Fibroblast of pulmonary artery (primary cell): ENCODE measurements at regions not wholly inside any gene's neighbourhood (a gene's known extent, or its start where the extent isn't known, plus 50 kb on each side); places are given as distances from the start of the nearest gene placed in this dataset.
"Not testable (repeated sequence)": the region's sequence is repeated elsewhere in the genome, so short reads cannot be mapped to it uniquely, and the experiment has no call there.

Experiments
- DNase-seq: peaks from one replicate; pipeline ENCODE4 v3.0.0-alpha.2; 2010; ENCODE audit warnings: low read depth
- H3K4me3 ChIP-seq: replicated peaks from 2 replicates; pipeline ENCODE4 v1.5.1; 2011; ENCODE audit warnings: low read depth, mild to moderate bottlenecking, control low read depth, low read length, moderate library complexity
- CTCF ChIP-seq: IDR thresholded peaks from 2 replicates; pipeline ENCODE4 v1.5.1; 2011; ENCODE audit warnings: mild to moderate bottlenecking, control low read depth, low read length, inconsistent platforms; ENCODE audit errors: missing control alignments

DNA sequence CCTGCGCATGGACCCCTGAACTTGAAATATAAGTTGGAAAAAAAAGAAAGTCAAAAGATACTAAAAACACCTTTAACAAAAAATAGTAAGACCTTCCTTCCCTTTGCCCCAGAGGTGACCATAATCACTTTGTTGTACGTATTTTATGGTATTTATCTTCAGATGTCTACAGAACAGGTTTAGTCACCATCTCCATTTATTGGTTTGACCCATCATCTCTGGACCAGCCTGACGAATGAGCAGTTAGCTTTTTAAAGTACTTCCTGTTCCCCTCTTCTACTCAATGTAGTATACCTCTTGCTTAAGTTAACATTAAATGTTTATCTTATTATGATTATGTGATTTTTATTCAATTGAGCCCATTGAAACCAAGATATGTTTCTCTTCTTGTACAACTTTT, 64.7 kb upstream of the CREB3L1 start:
- H3K4me3 ChIP-seq, result no peak overlapping the region
- DNase-seq, result no peak
- TF ChIP-seq CTCF, result no peak

GRCh38 chr11:46210856-46211255, 66.6 kb upstream of the CREB3L1 start:
- no peak overlapping the region for H3K4me3 ChIP-seq
- DNase-seq, result no peak
- TF ChIP-seq CTCF, result no peak

GRCh38 chr11:46210133-46210636, 67.3 kb upstream of the CREB3L1 start:
- peak; percentile 87 for DNase-seq
- no peak overlapping the region for H3K4me3 ChIP-seq
- no peak for TF ChIP-seq CTCF

DNA sequence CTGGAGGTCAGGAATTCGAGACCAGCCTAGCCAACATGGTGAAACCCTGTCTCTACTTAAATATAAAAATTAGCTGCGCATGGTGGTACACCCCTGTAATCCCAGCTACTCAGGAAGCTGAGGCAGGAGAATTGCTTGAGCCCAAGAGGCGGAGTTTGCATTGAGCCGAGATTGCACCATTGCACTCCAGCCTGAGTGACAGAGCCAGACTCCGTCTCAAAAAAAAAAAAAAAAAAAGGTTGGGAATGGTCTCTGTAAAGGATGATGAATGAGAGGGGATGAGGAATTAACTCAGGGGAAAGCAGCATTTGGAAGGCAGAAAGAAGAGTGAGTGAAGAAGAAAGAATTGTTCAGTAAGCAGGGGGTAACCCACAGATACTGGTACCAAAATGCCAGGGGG, 67.8 kb upstream of the CREB3L1 start:
- H3K4me3 ChIP-seq, DNase-seq: not testable (repeated sequence)

- no peak for TF ChIP-seq CTCF
- DNase-seq, result no peak
- no peak overlapping the region for H3K4me3 ChIP-seq
Observed at GRCh38 chr11:46208803-46209202, 68.7 kb upstream of the CREB3L1 start.

DNA sequence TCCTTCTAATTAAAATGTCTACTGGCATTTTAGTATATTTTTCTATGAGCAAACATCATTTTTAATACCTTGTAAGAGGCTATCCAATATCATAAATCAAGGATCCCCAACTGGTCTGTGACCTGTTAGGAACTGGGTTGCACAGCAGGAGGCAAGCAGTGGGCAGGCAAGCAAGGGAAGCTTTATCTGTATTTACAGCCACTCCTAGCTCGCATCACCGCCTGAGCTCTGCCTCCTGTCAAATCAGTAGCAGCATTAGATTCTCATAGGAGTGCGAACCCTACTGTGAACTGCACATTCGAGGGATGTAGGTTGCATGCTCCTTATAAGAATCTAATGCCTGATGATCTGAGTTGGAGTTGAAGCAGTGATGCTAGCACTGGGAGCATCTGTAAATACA, 70.2 kb upstream of the CREB3L1 start:
- H3K4me3 ChIP-seq, result no peak overlapping the region
- TF ChIP-seq CTCF, result no peak
- DNase-seq, result no peak

- not testable (repeated sequence) for H3K4me3 ChIP-seq, DNase-seq
Observed at GRCh38 chr11:46204415-46204814, 73.0 kb upstream of the CREB3L1 start.

GRCh38 chr11:46203746-46204145, 73.7 kb upstream of the CREB3L1 start:
- no peak for DNase-seq
- TF ChIP-seq CTCF, result no peak
- H3K4me3 ChIP-seq, result no peak overlapping the region
